ENCODE measurements at regions not wholly inside any gene's neighbourhood (a gene's known extent, or its start where the extent isn't known, plus 50 kb on each side); places are given as distances from the start of the nearest gene placed in this dataset.

- peaks cover 1 to 6% (median 3%) of the 10 kb centered on the region in 3 donors for H3K9me3 Mint-ChIP-seq
- H3K27ac Mint-ChIP-seq = no peak overlapping the region
- H3K4me1 Mint-ChIP-seq = no peaks in the 10 kb centered on the region
- H3K36me3 Mint-ChIP-seq = no peaks in the 10 kb centered on the region
- H3K4me3 Mint-ChIP-seq = no peak overlapping the region
- H3K27me3 Mint-ChIP-seq = no peaks in the 10 kb centered on the region
Measured at GRCh38 chr6:67896476-67896875, 738.6 kb upstream of the ADGRB3 start.

DNA sequence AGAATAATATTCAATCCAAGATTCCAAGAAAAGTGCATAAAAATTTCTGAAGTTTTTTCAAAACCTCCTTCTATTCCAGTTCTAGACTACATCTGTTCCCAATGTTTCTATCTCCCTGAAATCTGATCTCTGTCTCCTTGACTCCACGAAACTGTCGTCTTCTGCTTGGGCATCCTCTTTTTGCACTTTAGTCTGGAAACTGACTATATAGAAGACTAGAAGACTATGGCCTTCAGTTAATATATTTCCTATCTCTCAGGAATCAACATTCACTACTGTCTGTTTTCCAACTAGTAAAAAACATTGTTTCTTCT is 745.4 kb upstream of the ADGRB3 start:
- H3K4me1 Mint-ChIP-seq = no peaks in the 10 kb centered on the region
- H3K36me3 Mint-ChIP-seq = no peaks in the 10 kb centered on the region
- no peak overlapping the region for H3K4me3 Mint-ChIP-seq
- no peak overlapping the region for H3K27ac Mint-ChIP-seq
- H3K9me3 Mint-ChIP-seq = peaks cover 0 to 7% (median 3%) of the 10 kb centered on the region in 3 donors
- no peaks in the 10 kb centered on the region for H3K27me3 Mint-ChIP-seq

- H3K9me3 Mint-ChIP-seq = peaks cover 0 to 7% (median 3%) of the 10 kb centered on the region in 3 donors
- H3K36me3 Mint-ChIP-seq = no peaks in the 10 kb centered on the region
Measured at GRCh38 chr6:67888886-67889681, 746.0 kb upstream of the ADGRB3 start.

DNA sequence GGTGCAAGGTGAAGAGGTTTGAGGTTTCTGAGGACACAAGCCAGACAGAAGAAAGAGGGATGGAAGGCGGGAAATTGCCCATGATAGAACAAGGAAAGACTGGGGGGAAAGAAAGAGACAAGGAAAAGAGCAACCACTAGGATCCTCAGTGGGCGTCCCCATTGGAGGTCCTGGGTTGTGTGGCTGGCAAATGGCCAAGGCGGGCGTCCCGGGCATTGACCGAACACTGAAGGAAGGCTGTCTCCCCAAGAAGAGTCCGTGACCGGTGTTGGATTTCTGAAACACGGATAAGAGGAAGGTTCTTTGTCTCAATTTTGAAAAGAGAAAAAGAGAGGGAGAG is 746.6 kb upstream of the ADGRB3 start:
- H3K4me1 Mint-ChIP-seq = no peaks in the 10 kb centered on the region
- H3K4me3 Mint-ChIP-seq = no peak overlapping the region
- H3K27ac Mint-ChIP-seq = no peak overlapping the region
- H3K27me3 Mint-ChIP-seq = no peaks in the 10 kb centered on the region
- peaks cover 0 to 7% (median 3%) of the 10 kb centered on the region in 3 donors for H3K9me3 Mint-ChIP-seq
- no peaks in the 10 kb centered on the region for H3K36me3 Mint-ChIP-seq

More at GRCh38 chr6:67888886-67889681, 746.0 kb upstream of the ADGRB3 start:
- H3K4me1 Mint-ChIP-seq = no peaks in the 10 kb centered on the region
- H3K27ac Mint-ChIP-seq = no peak overlapping the region
- H3K27me3 Mint-ChIP-seq = no peaks in the 10 kb centered on the region
- H3K4me3 Mint-ChIP-seq = no peak overlapping the region

- H3K27ac Mint-ChIP-seq = no peak overlapping the region
- no peaks in the 10 kb centered on the region for H3K27me3 Mint-ChIP-seq
- H3K4me1 Mint-ChIP-seq = no peaks in the 10 kb centered on the region
- no peak overlapping the region for H3K4me3 Mint-ChIP-seq
- peaks cover 0 to 7% (median 3%) of the 10 kb centered on the region in 3 donors for H3K9me3 Mint-ChIP-seq
- no peaks in the 10 kb centered on the region for H3K36me3 Mint-ChIP-seq
Measured at GRCh38 chr6:67887747-67888545, 747.1 kb upstream of the ADGRB3 start.

DNA sequence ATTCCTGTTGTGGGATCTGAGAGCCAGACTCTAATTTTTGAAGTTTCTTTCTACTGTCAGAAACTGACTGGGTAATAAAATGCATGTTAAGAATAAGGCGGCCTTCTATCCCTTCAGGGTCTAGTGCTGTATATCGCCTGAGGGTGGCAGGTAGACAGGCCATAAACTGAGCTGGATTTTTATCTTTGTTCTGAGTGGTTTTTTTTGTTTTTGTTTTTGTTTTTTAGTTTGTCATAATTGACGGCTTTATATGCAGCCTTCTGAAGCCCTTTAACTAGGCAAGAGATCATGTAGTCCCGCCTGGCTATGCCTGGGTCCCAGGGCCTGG is 747.7 kb upstream of the ADGRB3 start:
- no peaks in the 10 kb centered on the region for H3K27me3 Mint-ChIP-seq
- peaks cover 0 to 7% (median 3%) of the 10 kb centered on the region in 3 donors for H3K9me3 Mint-ChIP-seq
- no peaks in the 10 kb centered on the region for H3K4me1 Mint-ChIP-seq
- H3K27ac Mint-ChIP-seq = no peak overlapping the region
- no peak overlapping the region for H3K4me3 Mint-ChIP-seq
- H3K36me3 Mint-ChIP-seq = no peaks in the 10 kb centered on the region

DNA sequence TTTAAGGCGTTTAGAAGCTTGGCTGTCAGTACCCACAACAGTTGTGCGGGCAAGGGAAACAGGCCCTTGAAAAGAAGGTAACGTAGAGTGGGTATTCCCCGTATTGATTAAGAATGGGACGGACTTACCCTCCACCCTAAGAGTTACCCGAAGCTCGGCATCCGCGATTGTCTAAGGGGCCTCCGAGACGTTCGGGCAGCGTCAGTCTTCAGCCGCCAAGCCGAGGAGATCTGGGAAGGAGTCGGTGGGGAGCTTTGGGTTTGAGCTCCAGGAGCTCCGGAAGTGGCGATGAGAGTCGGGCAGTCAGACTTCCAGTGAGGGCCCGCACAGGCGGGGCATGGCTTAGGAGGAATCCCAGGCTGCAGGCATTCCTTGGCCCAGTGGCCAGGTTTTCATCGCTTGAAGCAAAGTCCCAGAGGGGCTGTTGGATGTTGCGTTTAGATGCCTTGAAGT is 748.2 kb upstream of the ADGRB3 start:
- no peaks in the 10 kb centered on the region for H3K36me3 Mint-ChIP-seq
- H3K9me3 Mint-ChIP-seq = peaks cover 0 to 7% (median 3%) of the 10 kb centered on the region in 3 donors
- H3K27me3 Mint-ChIP-seq = no peaks in the 10 kb centered on the region
- H3K27ac Mint-ChIP-seq = no peak overlapping the region
- no peaks in the 10 kb centered on the region for H3K4me1 Mint-ChIP-seq
- H3K4me3 Mint-ChIP-seq = no peak overlapping the region

- no peaks in the 10 kb centered on the region for H3K4me1 Mint-ChIP-seq
Measured at GRCh38 chr6:67886036-67886707, 748.9 kb upstream of the ADGRB3 start.

DNA sequence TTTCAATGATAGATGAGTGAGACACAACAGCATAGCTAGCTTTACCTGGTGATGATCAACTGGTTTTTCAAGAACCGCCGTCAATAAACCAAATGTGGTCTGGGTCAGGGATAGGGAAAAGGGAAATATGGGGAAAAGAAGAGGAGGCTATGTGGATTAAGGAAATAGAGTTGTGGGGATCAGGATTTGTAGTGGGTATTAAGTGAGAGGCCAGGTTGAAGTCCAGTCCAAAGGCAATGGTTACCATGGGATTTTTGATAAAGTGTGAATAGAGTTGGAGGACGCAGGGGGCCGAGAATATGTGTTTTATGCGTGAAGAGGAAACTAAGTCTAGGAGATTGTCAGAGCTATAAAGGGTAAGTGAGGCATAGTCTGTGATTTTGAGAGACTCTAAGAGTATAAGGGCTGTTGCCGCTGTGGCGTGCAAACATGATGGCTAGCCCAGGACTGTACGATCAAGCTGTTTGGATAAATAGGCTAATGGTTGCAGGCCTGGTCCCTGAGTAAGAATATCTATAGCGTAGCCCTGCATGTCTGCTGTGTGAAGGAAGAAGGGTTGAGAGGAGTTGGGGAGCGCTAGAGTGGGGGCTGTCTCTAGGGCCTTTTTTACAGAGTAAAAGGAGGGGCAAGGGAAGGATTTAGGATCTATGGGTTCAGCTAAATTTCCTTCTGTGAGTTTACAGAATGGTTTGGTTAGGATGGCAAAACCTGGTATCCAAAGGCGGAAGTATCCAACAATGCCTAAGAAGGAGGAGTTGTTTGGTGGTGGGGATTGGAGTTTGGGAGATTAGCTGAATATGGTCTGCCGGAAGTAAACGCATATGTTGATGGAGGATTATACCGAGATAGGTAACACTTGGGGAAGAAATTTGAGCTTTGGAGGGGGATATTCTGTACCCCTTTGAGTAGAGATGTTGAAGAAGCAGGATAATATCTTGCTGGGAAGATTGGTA is 749.7 kb upstream of the ADGRB3 start:
- H3K36me3 Mint-ChIP-seq = no peaks in the 10 kb centered on the region
- H3K27me3 Mint-ChIP-seq = no peaks in the 10 kb centered on the region

More at GRCh38 chr6:67886036-67886707, 748.9 kb upstream of the ADGRB3 start:
- no peaks in the 10 kb centered on the region for H3K36me3 Mint-ChIP-seq
- H3K27me3 Mint-ChIP-seq = no peaks in the 10 kb centered on the region
- H3K27ac Mint-ChIP-seq = no peak overlapping the region
- H3K9me3 Mint-ChIP-seq = peaks cover 0 to 7% (median 3%) of the 10 kb centered on the region in 3 donors
- no peak overlapping the region for H3K4me3 Mint-ChIP-seq

DNA sequence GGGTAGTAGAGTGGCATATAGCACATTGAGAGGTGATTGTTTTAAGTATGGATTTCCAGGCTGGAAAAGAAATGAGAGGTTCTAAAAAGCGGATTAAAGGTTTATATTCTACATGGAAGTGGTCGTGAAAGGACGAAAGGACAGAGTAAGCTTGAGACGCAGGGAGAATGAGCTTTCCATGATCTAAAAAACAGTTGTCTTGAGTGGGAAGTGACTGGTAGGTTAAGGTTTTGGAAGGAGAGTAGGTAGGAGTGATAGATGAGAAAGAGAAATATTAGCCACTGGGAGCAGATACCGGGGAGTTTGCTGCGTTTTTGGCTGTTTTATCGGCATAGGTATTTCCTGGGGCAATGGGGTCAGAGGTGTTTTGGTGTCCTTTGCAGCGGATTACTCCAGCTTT is 750.6 kb upstream of the ADGRB3 start:
- H3K4me3 Mint-ChIP-seq = no peak overlapping the region

More for the DNA sequence above, 749.7 kb upstream of the ADGRB3 start:
- Mint-ChIP-seq H3K4me1 (no peaks in the 10 kb centered on the region), H3K9me3 (peaks cover 0 to 7% (median 3%) of the 10 kb centered on the region in 3 donors), H3K27ac (no peak overlapping the region), H3K4me3 (no peak overlapping the region)

DNA sequence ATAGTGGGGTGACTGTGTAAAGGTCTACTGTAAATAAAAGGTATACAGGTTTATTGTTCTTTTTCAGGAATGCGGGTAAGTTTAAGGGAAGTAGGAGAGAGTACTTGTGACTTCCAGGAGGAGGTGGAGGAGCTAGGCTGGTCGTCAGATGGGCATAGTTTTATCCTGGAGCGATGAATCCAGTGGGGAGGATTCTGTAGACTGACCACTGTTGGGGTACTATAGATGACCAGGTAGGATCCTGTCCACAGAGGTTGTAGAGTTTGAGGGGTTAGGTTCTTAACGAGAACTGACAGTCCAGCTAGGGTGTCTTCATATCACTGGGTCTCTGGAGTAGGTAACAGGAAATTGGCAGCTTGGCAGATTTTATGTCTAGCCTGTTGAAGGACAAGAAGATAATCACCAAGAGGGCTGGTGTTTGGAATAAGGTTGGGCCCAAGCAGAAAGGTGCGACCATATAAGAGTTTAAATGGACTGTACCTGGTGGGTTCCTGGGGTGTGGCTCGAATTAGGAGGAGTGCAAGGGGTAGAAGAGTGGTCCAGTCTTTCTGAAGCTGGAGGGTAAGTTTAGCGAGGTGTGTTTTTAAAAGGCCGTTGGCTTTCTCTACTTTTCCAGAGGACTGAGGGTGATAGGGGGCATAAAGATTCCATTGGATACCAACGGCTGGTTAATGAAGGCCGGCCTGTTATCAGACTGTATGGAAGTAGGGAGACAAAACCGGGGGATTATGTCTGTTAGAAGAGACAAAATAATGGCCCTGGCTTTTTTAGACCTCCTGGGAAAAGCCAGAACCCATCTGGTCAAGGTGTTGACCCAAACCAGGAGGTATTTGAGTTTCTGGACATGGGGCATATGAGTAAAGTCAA is 751.3 kb upstream of the ADGRB3 start:
- H3K27ac Mint-ChIP-seq = no peak overlapping the region
- no peak overlapping the region for H3K4me3 Mint-ChIP-seq
- peaks cover 0 to 6% (median 1%) of the 10 kb centered on the region in 3 donors for H3K9me3 Mint-ChIP-seq
- no peaks in the 10 kb centered on the region for H3K27me3 Mint-ChIP-seq
- no peaks in the 10 kb centered on the region for H3K36me3 Mint-ChIP-seq
- H3K4me1 Mint-ChIP-seq = no peaks in the 10 kb centered on the region

More for the DNA sequence above, 750.6 kb upstream of the ADGRB3 start:
- Mint-ChIP-seq H3K27me3 (no peaks in the 10 kb centered on the region), H3K27ac (no peak overlapping the region), H3K4me1 (no peaks in the 10 kb centered on the region), H3K9me3 (peaks cover 0 to 7% (median 1%) of the 10 kb centered on the region in 3 donors), H3K36me3 (no peaks in the 10 kb centered on the region)

GRCh38 chr6:67882436-67883311 is 752.4 kb upstream of the ADGRB3 start:
- Mint-ChIP-seq H3K27ac (no peak overlapping the region), H3K4me1 (no peaks in the 10 kb centered on the region), H3K36me3 (no peaks in the 10 kb centered on the region), H3K4me3 (no peak overlapping the region), H3K9me3 (peaks cover 0 to under 1% (median 0%) of the 10 kb centered on the region in 3 donors), H3K27me3 (no peaks in the 10 kb centered on the region)

- Mint-ChIP-seq H3K27me3 (no peaks in the 10 kb centered on the region), H3K36me3 (no peaks in the 10 kb centered on the region), H3K4me1 (no peaks in the 10 kb centered on the region), H3K4me3 (no peak overlapping the region), H3K9me3 (peaks cover 0 to 1% (median 0%) of the 10 kb centered on the region in 3 donors), H3K27ac (no peak overlapping the region)
Measured at GRCh38 chr6:67881706-67882065, 753.4 kb upstream of the ADGRB3 start.
